ENCODE measurements at regions not wholly inside any gene's neighbourhood (a gene's known extent, or its start where the extent isn't known, plus 50 kb on each side); places are given as distances from the start of the nearest gene placed in this dataset.

- no peak for DNase-seq
Measured at GRCh38 chr15:93861956-93862741, 369.2 kb upstream of the MCTP2 start.

- no peak for DNase-seq
Measured at GRCh38 chr15:93861413-93861812, 369.9 kb upstream of the MCTP2 start.

DNA sequence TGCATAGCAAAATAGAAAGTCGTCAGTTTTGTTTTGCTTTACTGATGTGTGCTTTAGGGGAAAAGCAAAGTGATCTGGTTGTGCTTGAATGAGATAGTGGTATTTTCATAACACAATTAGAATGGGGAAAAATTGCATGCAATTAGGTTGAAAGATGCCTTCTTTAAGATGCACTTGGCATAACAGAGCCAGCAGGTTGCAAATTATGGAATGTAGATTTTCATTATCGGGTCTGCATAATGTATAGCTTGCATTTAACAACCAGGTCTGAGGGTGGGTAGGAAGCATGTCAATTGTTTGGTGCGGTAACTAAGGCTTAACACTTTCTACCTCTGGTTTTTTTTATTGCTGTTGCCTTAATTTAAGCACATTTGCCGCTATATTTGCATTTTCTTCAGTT, 370.7 kb upstream of the MCTP2 start:
- DNase-seq = no peak

- no peak for DNase-seq
Measured at GRCh38 chr15:93859176-93859575, 372.2 kb upstream of the MCTP2 start.

DNA sequence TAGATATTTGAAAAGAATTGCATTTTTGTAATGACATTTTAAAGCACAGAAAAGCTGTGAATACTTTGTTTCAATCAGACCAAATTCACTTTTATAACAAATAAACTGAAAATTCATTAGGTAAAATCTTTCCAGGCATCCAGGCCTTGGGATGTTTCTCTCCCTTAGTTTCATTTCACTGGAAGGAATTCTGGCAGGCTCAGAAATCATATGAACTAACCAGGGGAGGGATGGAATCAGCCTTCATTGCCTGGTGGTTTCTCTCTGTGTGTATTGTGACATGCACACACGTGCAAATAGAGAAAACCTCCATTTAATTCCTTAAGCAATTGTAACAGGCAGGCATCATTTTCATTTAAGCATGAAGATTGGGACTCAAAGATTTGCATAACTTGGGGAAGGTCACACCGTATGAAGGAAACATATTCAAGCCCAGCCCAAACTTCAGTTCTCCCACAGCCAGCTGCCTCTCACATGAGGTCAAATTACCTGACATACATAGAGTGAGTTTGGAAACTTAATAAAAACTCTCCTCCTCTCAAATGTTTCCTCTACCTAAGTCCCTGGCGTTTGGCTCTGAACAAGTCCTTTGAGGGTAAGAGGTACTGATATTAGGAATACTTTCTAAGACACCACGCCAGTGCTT, 376.1 kb upstream of the MCTP2 start:
- DNase-seq = no peak

DNA sequence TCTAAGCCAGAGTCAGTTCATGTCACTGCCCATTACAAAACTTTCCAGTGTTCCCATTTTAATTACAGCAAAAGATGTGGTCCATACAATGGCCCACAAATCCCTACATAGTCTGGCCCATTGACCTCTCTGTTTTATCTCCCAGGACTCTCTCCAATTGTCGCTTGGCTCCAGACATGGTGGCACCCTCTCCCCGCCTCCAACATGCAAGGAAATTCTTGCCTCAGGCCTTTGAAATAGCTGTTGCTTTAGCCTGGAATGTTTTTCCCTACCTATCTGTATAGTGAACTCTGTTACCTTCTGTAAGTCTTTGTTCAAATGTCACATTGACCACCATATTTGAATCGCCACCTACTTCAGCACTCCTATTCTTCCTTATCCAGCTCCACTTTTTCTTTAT, 377.3 kb upstream of the MCTP2 start:
- no peak for DNase-seq

DNA sequence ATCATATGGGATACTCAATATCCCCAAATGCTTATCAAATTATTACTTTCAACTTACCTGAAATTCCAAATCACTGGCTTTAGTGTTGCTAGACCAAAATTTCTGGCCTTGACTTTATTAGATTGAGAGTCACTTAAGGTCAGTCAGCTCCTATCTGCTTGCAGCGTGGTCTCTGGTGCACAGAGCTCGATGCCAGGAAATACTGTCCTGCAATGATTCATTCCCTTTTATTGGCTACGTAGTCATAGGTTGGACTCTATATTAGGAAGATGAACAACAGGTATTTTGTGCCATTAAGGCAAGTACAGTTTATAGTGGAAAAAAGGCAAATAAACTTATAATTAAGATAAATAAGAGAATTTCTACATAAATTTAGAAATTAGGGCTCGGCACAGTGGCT, 378.6 kb upstream of the MCTP2 start:
- no peak for DNase-seq

GRCh38 chr15:93848490-93848889, 382.9 kb upstream of the MCTP2 start:
- no peak for DNase-seq

DNA sequence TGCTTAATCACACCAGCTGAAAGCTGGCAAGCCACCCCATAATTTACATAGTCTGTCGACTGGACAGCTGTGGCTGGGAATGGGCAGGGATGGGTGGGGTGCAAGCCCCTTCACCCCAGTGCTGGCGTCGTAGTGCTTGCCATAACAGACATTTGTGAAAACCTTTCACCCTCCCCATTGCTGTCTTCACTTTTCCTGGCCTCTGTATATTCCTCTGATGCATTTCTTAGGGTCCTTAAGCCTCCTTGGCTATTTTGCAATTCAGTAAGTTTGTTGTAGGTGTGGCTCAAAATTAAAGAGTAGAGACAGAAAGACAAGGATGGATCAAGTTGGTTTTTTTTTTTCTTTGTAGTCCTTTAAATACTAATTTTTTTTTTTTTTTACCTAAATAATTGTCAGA, 383.3 kb upstream of the MCTP2 start:
- DNase-seq = no peak

DNA sequence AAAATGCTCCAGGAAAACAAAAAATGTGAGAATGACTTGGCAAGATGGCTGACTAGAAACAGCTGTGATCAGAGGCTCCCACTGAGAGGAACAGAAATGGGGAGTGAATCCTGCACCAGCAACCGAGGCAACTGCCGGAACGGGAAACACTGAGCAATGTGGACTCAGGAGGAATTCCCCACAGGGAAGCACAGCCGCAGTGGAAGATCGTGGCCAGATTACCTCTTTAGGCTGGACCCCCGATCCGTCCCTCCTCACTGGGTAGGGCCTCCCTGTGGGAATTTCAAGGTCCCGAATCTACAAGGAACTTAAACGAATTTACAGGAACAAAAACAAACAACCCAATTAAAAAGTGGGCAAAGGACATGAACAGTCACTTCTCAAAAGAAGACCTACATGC, 385.2 kb upstream of the MCTP2 start:
- no peak for DNase-seq

GRCh38 chr15:93837450-93837849, 393.9 kb upstream of the MCTP2 start:
- DNase-seq = no peak

GRCh38 chr15:93835344-93835743, 396.0 kb upstream of the MCTP2 start:
- DNase-seq = no peak

DNA sequence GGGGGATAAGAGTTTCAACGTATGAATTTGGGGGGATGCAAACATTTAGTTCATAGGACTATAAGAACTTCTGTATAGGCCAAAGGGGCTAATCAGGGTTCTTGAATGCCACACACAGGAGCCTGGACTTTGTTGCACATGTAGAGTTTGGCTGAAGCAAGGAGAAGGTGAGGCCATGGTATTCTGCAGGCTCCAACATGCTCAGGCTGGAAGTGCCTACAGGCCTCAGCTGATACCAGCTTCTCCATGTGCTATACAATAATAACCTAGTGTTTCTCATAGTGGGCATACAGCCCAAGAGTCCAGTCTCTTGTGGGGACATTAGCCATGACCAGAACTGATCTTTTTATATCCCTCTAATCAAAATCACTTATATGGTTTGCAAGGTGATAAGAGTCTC, 399.7 kb upstream of the MCTP2 start:
- no peak for DNase-seq

- no peak for DNase-seq
Measured at GRCh38 chr15:93830221-93831080, 400.9 kb upstream of the MCTP2 start.

- no peak for DNase-seq
Measured at GRCh38 chr15:93829115-93829870, 402.1 kb upstream of the MCTP2 start.

GRCh38 chr15:93826790-93827189, 404.6 kb upstream of the MCTP2 start:
- DNase-seq = no peak

DNA sequence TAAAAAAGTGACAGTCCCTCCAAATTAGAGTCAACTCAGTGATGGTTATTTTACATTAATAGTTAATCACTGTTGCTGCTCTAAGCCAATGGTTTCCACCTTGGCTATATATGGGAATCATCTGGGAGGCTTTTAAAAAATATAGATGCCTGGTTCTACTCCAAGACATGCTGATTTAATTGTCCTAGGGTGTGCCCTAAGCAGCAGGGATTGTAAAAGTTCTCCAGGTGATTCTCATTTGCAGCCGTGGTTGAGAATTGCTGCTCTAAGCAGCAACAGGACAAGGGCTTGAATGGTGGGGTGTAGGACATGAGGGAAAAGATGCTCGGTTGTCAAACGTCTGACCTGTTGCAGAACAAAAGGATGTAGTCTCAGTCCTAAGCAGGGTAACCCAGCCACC, 405.1 kb upstream of the MCTP2 start:
- no peak for DNase-seq

- no peak for DNase-seq
Measured at GRCh38 chr15:93825682-93826081, 405.7 kb upstream of the MCTP2 start.

DNA sequence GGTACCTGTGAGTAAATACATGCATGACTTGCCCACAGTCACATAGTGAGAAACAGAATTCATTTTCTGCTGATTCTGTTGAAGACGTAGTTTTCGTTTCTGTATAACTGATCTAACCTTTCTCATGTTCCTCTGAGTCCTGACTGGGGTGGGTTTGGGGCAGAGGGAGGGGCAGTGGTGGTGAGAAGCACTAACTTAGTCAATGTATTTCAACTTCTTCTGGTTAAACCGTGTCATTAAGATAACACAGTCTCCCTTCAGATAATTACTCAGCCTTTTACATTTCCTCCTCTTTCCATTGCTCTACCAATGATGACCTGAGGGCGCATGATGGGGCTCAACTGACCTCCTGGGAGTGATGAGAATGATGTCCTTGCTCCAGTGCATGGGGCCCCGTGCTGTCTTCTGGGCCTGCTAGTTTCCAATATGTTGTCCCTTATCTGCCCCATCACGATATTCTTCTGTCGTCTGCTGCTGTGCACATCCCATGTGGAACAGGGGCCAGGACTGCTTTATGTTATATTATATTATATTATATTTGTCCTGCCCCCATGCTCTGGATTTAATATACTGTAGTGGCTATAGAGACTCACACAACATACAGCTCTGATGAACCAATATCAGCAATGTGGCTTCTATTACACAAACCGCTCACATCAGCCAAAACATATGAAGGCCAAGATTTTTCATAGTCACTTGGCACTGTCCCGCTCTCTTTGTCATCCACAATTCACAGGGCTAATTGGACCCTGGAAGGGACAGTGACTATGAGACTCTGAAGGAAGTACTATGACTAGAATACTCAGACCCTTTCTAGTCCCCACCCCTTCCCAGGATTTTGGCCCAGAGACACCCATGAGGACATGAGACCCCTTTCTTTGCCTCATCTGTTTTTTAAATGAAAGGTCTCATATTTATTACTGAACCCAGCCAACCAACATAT, 407.1 kb upstream of the MCTP2 start:
- DNase-seq = no peak

DNA sequence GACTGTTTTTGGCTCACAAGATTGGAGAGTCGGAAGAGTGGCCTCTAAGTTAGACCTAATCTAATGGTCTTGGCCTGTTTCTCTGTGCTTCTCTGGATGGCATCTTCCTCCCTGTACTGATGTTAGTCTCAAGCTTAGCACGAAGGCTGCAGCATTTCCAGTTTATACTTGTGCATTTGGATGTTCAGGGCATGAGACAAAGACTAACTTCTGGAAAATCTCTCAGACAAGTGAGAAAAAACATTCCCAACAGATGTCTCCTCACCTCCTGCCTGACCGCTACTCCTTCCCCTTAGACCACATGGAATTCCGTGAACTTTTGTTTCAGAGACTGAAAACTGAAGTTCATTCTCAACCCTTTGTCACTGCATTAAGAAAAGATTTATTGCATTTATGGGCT, 410.8 kb upstream of the MCTP2 start:
- DNase-seq = no peak

GRCh38 chr15:93819826-93820225, 411.5 kb upstream of the MCTP2 start:
- DNase-seq = no peak

GRCh38 chr15:93816815-93817214, 414.5 kb upstream of the MCTP2 start:
- no peak for DNase-seq

All from CD4-positive, alpha-beta T cell treated with Interleukin-17A for 4 hours (primary cell).